Stimulated activated naive B cell treated with anti-CD40 and anti-IgM and Interleukin-4, amounts not matched to agents 10 μg/mL and 1 μg/mL and 100 μg/mL, for 72 hours (primary cell): ENCODE measurements at regions not wholly inside any gene's neighbourhood (a gene's known extent, or its start where the extent isn't known, plus 50 kb on each side); places are given as distances from the start of the nearest gene placed in this dataset.

Experiments
- ATAC-seq, 2 donors: fragments of 150-1000 bp; cut with Tn5 transposase; replicated peaks; 2 replicates each; pipeline ENCODE4 v1.10.0; 2021; ENCODE audit warnings: moderate library complexity in 1 of 2
- DNase-seq: peaks from one replicate; pipeline ENCODE4 v3.0.0; 2021
- H3K27ac Mint-ChIP-seq: one replicate; pipeline ENCODE4 v1.8.0; 2022; ENCODE audit warnings: mild to moderate bottlenecking, mixed read lengths
- H3K27me3 Mint-ChIP-seq, 2 donors: one replicate each; pipeline ENCODE4 v1.8.0; 2022; ENCODE audit warnings: mixed read lengths in 2 of 2
- H3K36me3 Mint-ChIP-seq, 2 donors: one replicate each; pipeline ENCODE4 v1.8.0; 2022; ENCODE audit warnings: mixed read lengths in 2 of 2, mild to moderate bottlenecking in 1 of 2
- H3K4me1 Mint-ChIP-seq, 2 donors: one replicate each; pipeline ENCODE4 v1.8.0; 2022; ENCODE audit warnings: mixed read lengths in 2 of 2, mild to moderate bottlenecking in 1 of 2
- H3K4me3 Mint-ChIP-seq, 2 donors: one replicate each; pipeline ENCODE4 v1.8.0; 2022; ENCODE audit warnings: mild to moderate bottlenecking in 2 of 2, mixed read lengths in 2 of 2, moderate library complexity in 1 of 2
- H3K9me3 Mint-ChIP-seq, 2 donors: one replicate each; pipeline ENCODE4 v1.8.0; 2022; ENCODE audit warnings: mixed read lengths in 2 of 2, mild to moderate bottlenecking in 1 of 2

- H3K27ac Mint-ChIP-seq: no peak overlapping the region
- no peaks in the 10 kb centered on the region for H3K27me3 Mint-ChIP-seq
- no peak for ATAC-seq
- no peak for DNase-seq
- H3K9me3 Mint-ChIP-seq: peaks cover 0 to 3% of the 10 kb centered on the region in 2 donors
- no peak overlapping the region for H3K4me3 Mint-ChIP-seq
- H3K4me1 Mint-ChIP-seq: no peaks in the 10 kb centered on the region
- no peaks in the 10 kb centered on the region for H3K36me3 Mint-ChIP-seq
Measured at GRCh38 chr7:15864626-15864991, 178.1 kb upstream of the MEOX2 start.

DNA sequence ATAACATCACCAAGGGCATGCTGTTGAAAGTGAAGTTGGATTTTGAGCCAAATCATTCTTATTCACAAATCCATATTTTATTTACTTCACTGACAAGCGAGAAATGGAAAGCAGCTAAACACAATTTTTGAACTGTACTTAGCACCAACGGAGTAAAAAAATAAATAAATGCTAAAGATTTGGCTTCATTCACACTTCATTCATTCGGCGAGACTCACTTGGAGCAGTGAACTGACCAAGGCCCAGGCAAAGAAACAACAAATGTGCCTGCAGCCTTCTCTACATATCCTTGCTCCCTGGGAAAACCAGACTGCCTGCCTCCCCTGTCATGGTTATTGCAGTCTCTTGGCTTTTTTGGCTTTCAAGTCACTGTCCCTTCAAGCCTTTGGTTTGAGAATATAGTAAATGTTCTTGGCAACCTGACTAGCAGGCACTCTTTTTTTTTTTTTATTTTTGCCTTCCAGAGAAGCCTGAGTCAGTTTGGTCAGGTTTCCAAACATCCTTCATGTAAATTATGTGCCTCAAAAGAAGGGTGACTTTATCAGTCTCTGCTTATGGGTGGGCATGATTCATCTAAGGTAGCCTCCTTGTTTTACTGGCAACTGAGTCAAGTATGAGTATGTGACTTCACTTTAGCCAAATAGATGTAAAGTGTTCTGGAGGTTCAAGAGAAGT is 177.6 kb upstream of the MEOX2 start:
- Mint-ChIP-seq H3K4me3 (no peak overlapping the region), H3K4me1 (no peaks in the 10 kb centered on the region), H3K36me3 (no peaks in the 10 kb centered on the region), H3K9me3 (peaks cover 0 to 6% of the 10 kb centered on the region in 2 donors), H3K27ac (no peak overlapping the region), H3K27me3 (no peaks in the 10 kb centered on the region)
- ATAC-seq (no peak), DNase-seq (no peak)

DNA sequence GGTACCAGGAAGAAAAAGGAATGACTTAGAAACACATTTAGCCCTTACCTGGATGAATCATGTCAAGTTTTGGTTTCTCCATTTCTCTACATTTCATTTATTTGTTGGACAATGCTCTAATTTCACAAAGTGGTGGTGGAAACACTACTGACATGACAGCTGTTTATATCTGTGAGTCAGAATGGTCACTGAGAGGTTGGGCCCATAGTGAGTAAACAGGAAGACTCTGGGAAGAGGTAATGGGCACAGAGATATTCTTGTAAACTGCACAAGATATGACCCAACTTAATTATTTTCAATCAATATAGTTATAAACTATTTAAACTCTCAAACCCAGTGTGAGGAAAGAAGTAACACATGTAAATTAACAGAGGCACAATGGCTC is 176.3 kb upstream of the MEOX2 start:
- no peak overlapping the region for H3K4me3 Mint-ChIP-seq
- DNase-seq: no peak
- H3K4me1 Mint-ChIP-seq: no peaks in the 10 kb centered on the region
- no peak for ATAC-seq
- no peaks in the 10 kb centered on the region for H3K36me3 Mint-ChIP-seq
- no peak overlapping the region for H3K27ac Mint-ChIP-seq
- H3K27me3 Mint-ChIP-seq: no peaks in the 10 kb centered on the region
- H3K9me3 Mint-ChIP-seq: peaks cover 3 to 7% of the 10 kb centered on the region in 2 donors

DNA sequence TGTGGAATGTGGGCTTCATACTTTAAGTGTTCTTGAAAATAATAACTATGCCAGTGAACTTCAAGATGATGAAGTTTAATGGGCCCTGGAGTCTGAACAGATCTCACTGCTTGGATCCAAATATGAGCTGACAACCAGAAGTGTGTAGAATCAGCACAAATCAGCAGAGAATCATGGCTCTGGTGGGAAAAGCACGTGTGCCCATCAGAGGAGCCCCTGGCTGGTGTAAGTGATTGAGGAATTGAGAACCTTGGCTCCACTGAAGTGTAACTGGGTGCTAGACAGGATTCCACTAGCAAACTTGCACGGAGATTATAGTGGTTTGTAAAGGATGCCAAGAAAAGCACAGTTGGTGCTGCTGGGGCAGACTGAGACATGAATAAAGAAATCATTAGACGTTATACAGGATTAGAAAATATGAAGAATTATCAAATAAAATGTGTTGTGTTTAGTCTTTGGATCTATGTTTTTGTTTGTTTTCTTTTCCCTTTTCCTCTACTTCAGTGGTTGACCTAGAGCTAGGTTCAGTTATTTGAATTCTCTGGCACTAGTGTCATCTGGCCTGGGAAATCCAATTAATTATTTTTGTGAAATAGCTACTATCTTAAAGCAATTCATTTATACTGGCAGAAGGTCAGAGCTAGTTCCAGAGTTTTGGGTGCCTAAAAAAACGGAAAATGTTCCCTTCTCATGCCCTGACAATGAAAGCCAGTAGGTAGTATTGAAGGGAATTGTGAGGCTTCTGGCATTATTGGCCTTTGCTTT is 175.7 kb upstream of the MEOX2 start:
- Mint-ChIP-seq H3K27ac (no peak overlapping the region), H3K4me1 (no peaks in the 10 kb centered on the region), H3K36me3 (no peaks in the 10 kb centered on the region), H3K9me3 (peaks cover 3 to 7% of the 10 kb centered on the region in 2 donors), H3K27me3 (no peaks in the 10 kb centered on the region), H3K4me3 (no peak overlapping the region)
- no peak for DNase-seq
- ATAC-seq: no peak

DNA sequence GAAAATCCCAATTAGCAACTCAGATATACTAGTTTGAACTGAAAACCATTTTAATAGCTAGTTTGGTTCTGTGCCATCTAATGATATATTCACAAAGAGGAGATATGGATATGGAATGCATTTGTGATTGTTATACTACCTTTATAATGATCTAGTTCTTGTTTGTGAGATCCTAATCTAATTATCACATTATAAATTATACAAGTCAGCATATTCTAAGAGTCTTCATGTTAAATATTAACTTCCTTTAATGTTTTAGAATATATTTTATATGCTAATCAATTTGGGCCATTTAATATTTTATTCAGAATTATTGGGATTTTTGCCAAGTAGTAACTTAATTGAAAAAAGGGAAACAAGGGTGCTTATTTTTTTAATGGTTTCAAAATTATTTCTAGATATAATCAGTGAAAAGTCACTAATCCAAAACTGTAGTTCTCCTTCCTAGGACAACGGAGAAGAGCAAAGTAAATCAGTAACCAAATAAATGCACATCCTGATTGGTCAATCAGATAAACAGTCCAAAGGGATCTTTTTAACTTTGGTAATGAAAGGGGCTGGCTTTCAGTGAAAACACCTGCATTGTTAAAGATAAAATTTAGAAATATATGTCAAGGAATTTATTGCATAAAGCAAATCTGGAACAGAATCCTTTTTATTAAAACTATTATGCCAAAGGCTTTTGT is 173.9 kb upstream of the MEOX2 start:
- no peak for ATAC-seq
- H3K27ac Mint-ChIP-seq: no peak overlapping the region
- DNase-seq: no peak
- no peak overlapping the region for H3K4me3 Mint-ChIP-seq
- H3K36me3 Mint-ChIP-seq: no peaks in the 10 kb centered on the region
- H3K4me1 Mint-ChIP-seq: no peaks in the 10 kb centered on the region
- no peaks in the 10 kb centered on the region for H3K27me3 Mint-ChIP-seq
- H3K9me3 Mint-ChIP-seq: peaks cover 3 to 5% of the 10 kb centered on the region in 2 donors

DNA sequence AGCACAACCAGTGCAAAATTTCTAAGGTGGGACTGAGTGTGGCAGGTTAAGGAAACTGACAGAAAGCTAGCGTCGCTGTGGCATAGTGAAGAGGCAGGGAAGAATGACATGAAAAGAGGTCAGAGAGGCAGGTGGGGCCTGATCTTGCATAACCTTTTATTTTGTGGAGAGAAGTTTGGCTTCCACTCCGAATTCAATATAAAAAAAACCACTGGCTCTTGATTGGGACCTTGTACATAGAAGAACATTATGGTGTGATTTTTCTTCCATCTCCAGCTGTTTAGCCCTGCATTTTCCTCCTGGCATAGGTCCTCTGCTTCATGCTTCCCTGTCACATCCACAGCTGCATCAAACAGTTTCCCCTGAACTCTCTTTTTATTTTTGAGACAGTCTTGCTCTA is 170.5 kb upstream of the MEOX2 start:
- no peaks in the 10 kb centered on the region for H3K27me3 Mint-ChIP-seq
- ATAC-seq (no peak), DNase-seq (no peak)
- no peaks in the 10 kb centered on the region for H3K4me1 Mint-ChIP-seq
- H3K9me3 Mint-ChIP-seq: peaks cover 3 to 5% of the 10 kb centered on the region in 2 donors
- H3K36me3 Mint-ChIP-seq: no peaks in the 10 kb centered on the region
- H3K4me3 Mint-ChIP-seq: no peak overlapping the region
- H3K27ac Mint-ChIP-seq: no peak overlapping the region

DNA sequence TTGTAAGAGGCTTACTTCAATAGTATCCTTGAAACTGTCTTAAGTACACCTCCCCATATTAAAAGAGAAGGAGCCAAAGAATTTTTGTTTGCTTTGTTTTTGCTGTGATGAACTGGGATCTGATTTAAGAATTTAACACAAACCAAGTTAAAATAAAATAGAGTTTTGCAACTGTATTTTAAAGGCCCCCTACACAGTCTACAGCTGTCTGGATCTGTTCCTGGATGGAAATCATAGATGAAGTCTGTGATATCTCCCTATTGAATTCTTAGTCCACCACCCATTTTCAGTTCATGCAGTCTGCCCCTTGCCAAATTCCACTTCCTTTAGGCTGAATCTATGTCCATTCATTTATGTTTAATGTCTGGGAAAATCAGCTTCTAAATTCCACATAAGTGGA is 169.8 kb upstream of the MEOX2 start:
- no peak for ATAC-seq
- no peaks in the 10 kb centered on the region for H3K4me1 Mint-ChIP-seq
- H3K36me3 Mint-ChIP-seq: no peaks in the 10 kb centered on the region

DNA sequence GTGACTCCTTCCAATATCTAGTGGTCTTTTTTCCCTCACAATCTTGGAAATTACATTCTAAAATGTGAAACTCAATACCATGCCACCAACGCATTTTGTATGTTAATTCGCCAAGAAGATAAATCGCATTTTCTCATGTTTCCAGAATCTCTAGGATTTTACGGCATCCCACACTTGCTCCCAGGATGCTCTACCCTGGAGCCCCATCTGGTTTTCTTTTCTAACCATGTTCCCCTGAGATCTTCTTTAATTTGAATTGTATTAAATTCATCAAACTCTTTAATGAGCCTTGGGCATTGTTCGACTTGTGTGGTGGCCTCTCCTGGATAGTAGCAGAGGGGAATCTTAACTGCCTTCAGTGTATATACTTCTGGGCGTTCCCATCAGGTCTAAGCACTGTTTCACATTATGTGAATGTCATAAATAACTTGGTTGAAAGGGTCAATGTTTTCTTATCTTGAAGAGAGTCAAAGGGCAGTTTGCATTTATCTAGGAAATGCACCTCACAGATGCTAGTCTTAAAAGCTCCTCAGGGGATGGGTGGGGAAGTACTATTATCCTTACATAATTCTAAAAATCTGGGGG is 169.1 kb upstream of the MEOX2 start:
- ATAC-seq (no peak), DNase-seq (no peak)
- H3K4me1 Mint-ChIP-seq: no peaks in the 10 kb centered on the region
- peaks cover 3 to 5% of the 10 kb centered on the region in 2 donors for H3K9me3 Mint-ChIP-seq
- H3K27ac Mint-ChIP-seq: no peak overlapping the region
- no peaks in the 10 kb centered on the region for H3K27me3 Mint-ChIP-seq
- no peak overlapping the region for H3K4me3 Mint-ChIP-seq
- no peaks in the 10 kb centered on the region for H3K36me3 Mint-ChIP-seq

More for the DNA sequence above, 169.8 kb upstream of the MEOX2 start:
- Mint-ChIP-seq H3K4me3 (no peak overlapping the region), H3K27me3 (no peaks in the 10 kb centered on the region), H3K9me3 (peaks cover 3 to 5% of the 10 kb centered on the region in 2 donors), H3K27ac (no peak overlapping the region)
- DNase-seq: no peak

GRCh38 chr7:15854841-15855524 is 168.5 kb upstream of the MEOX2 start:
- Mint-ChIP-seq H3K27me3 (no peaks in the 10 kb centered on the region), H3K9me3 (peaks cover 3 to 5% of the 10 kb centered on the region in 2 donors), H3K4me3 (no peak overlapping the region), H3K4me1 (no peaks in the 10 kb centered on the region), H3K36me3 (no peaks in the 10 kb centered on the region), H3K27ac (no peak overlapping the region)
- DNase-seq (no peak), ATAC-seq (no peak)

DNA sequence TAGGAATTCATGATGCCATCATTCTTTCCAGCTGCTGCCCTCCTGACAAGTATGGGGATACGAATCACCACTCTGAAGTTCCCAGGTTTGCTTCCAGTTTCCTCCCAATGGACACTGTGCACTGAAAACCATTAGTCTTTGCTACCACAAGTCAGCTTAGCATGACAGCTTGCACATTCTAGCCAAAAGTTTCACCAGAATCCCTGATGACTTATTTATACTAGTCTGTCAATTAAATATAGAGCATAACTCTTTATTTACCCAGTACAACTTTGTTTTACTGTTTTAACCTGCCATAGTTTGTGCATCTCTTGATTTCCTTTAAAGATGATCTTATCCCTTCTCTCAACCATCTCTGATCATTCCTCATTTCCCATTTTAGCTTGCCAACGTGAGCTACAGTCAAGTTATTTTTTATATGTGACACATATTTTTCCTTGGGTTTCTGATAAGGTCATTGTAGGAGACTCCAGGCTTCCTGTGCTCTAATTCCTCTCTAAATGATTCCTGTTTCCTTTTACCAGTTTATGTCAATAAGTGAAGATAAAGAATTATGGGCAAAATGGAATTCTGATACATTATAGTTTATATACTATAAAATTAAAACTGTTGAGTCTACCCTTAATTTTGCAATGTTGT is 167.5 kb upstream of the MEOX2 start:
- Mint-ChIP-seq H3K4me3 (no peak overlapping the region), H3K9me3 (peaks cover 1 to 3% of the 10 kb centered on the region in 2 donors), H3K27ac (no peak overlapping the region), H3K4me1 (no peaks in the 10 kb centered on the region), H3K27me3 (no peaks in the 10 kb centered on the region), H3K36me3 (no peaks in the 10 kb centered on the region)
- no peak for ATAC-seq
- DNase-seq: no peak

DNA sequence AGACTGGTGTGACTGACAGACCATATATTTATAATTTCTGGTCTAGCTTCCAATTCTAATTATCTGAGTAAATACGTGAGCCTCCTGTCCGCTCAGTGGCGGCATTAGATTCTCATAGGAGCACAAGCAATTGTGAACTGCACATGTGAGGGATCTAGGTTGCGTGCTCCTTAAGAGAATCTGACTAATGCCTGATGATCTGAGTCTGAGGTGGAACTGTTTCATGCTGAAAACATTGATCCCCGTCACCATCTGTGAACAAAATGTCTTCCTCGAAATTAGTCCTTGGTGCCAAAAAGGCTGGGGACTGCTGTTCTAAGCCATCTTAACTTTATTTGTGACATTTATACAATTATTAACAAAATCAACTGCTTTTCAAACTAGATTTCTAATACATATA is 164.7 kb upstream of the MEOX2 start:
- Mint-ChIP-seq H3K4me3 (no peak overlapping the region), H3K36me3 (no peaks in the 10 kb centered on the region), H3K27me3 (no peaks in the 10 kb centered on the region), H3K9me3 (no peaks in the 10 kb centered on the region), H3K27ac (no peak overlapping the region), H3K4me1 (no peaks in the 10 kb centered on the region)
- ATAC-seq (no peak), DNase-seq (no peak)

DNA sequence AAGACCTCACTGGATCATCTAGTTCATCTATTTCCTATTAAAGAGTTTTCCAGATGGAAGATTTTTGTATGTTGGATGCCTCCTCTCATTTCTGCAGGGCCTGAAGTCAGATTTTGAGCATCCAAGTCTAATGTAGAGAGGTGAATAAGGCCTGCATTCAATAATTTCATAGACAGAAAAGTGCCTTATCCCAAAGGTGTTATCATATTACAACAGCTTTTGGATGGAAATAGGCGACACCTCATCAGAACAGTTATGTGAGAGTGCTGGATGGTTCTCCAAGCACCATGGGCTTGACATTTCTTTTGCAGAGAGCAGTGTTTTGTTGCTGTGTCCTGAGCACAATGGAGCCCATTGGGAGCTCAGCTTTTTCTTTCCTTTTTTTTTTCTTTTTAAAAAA is 162.4 kb upstream of the MEOX2 start:
- ATAC-seq (no peak), DNase-seq (no peak)
- Mint-ChIP-seq H3K36me3 (no peaks in the 10 kb centered on the region), H3K9me3 (no peaks in the 10 kb centered on the region), H3K27ac (no peak overlapping the region), H3K4me1 (no peaks in the 10 kb centered on the region), H3K27me3 (no peaks in the 10 kb centered on the region), H3K4me3 (no peak overlapping the region)

- ATAC-seq (no peak), DNase-seq (no peak)
- Mint-ChIP-seq H3K4me1 (no peaks in the 10 kb centered on the region), H3K9me3 (no peaks in the 10 kb centered on the region), H3K27ac (no peak overlapping the region), H3K4me3 (no peak overlapping the region), H3K27me3 (no peaks in the 10 kb centered on the region), H3K36me3 (no peaks in the 10 kb centered on the region)
Measured at GRCh38 chr7:15848362-15848761, 161.9 kb upstream of the MEOX2 start.

- Mint-ChIP-seq H3K27ac (no peak overlapping the region), H3K9me3 (no peaks in the 10 kb centered on the region), H3K27me3 (no peaks in the 10 kb centered on the region), H3K4me1 (no peaks in the 10 kb centered on the region), H3K36me3 (no peaks in the 10 kb centered on the region), H3K4me3 (no peak overlapping the region)
- ATAC-seq (no peak), DNase-seq (no peak)
Measured at GRCh38 chr7:15845868-15846267, 159.4 kb upstream of the MEOX2 start.
